ENCODE measurements at regions not wholly inside any gene's neighbourhood (a gene's known extent, or its start where the extent isn't known, plus 50 kb on each side); places are given as distances from the start of the nearest gene placed in this dataset.
A peak's percentile ranks its signal among the peaks of the same experiment; 100 is the strongest.

DNA sequence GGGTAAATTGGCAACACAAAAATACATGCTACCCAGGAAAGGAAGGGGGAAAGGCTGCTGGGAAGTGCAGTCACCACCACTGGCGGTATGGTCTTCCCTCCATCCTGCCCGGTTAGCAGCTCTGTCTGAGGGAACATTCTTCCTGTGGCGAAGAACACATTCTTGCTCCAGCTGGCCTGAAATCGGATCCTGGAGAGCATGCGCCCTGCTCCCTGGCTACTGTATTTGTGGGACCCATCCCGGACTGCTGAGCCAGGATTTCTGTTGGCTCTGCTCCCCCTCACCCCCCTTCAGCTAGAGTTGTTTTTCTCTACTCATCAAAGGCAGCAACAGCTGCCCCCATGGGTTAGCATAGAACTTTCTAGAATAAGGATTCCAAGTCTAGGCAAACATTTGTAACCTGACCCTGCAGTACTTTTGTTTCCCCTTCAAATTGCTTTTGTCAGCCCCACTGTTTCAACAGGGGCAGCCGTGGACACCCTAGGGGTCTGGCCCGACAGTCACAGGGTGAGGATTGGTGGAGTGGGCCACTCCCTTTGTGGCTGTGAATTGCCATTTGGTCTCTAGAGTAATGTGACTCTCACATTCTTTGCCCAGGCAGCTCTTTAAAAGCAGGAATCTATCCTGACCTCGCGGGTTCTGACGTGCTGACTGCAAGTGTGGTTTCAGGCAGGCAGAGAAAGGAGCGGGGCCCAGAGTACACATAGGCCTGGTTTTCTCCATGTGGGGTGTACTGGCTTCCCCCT lies 157.7 kb downstream of the TOMM20 start:
- H3K79me2 ChIP-seq (ENCODE audit: control insufficient read depth, insufficient read depth, low read length): no peaks in the 10 kb centered on the region
- no peak for ATAC-seq (ENCODE audit: low read depth)
- ChIA-PET CTCF (no interaction called here), POLR2A (interaction anchor here (1.5 kb wide), 1 partner anchor 10 kb away, joined by 4 read pairs; no protein-coding TSS in a partner anchor)
- H3K27me3 ChIP-seq (replicated peaks in 1 of 4; ENCODE audit: control extremely low read depth in 1 of 4, control insufficient read depth in 3 of 4, insufficient read depth in 4 of 4, low read length in 3 of 4): peaks cover 0 to 6% (median 2%) of the 10 kb centered on the region in 4 experiments
- no peak overlapping the region for H3K4me2 ChIP-seq (replicated peaks; ENCODE audit: low read depth, low read length, poor library complexity, severe bottlenecking)
- Mint-ChIP-seq H3K4me3 (no peak overlapping the region), H3K27ac (no peak overlapping the region), H3K9me3 (ENCODE audit: insufficient read depth) (no peaks in the 10 kb centered on the region), H3K27me3 (no peaks in the 10 kb centered on the region), H3K4me1 (peaks cover 19% of the 10 kb centered on the region)
- H3K27ac ChIP-seq (ENCODE audit: low read length in 2 of 2): no peak overlapping the region
- no peaks in the 10 kb centered on the region for H4K20me1 ChIP-seq (ENCODE audit: control insufficient read depth, insufficient read depth, low read length, poor library complexity, severe bottlenecking)
- TF ChIP-seq EZH2 (IDR thresholded peaks at IDR 0.05; ENCODE audit: borderline replicate concordance, insufficient read depth, low read depth, low read length, poor library complexity, severe bottlenecking): no peak
- TF ChIP-seq, protein P1, sequence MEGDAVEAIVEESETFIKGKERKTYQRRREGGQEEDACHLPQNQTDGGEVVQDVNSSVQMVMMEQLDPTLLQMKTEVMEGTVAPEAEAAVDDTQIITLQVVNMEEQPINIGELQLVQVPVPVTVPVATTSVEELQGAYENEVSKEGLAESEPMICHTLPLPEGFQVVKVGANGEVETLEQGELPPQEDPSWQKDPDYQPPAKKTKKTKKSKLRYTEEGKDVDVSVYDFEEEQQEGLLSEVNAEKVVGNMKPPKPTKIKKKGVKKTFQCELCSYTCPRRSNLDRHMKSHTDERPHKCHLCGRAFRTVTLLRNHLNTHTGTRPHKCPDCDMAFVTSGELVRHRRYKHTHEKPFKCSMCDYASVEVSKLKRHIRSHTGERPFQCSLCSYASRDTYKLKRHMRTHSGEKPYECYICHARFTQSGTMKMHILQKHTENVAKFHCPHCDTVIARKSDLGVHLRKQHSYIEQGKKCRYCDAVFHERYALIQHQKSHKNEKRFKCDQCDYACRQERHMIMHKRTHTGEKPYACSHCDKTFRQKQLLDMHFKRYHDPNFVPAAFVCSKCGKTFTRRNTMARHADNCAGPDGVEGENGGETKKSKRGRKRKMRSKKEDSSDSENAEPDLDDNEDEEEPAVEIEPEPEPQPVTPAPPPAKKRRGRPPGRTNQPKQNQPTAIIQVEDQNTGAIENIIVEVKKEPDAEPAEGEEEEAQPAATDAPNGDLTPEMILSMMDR (IDR thresholded peaks at IDR 0.05): no peak
- no peaks in the 10 kb centered on the region for H3K36me3 ChIP-seq (replicated peaks in 1 of 2; ENCODE audit: control extremely low read depth in 1 of 2, control insufficient read depth in 1 of 2, extremely low read depth in 1 of 2, insufficient read depth in 2 of 2, low read length in 1 of 2)
- no peaks in the 10 kb centered on the region for H3K9me3 ChIP-seq (ENCODE audit: control extremely low read depth in 1 of 3, control insufficient read depth in 2 of 3, insufficient read depth in 1 of 3, low read length in 2 of 3)
- 82% methylated on average over 10 of the region's 12 CpGs for WGBS (ENCODE audit: insufficient coverage)
- H3K9ac ChIP-seq (ENCODE audit: low read length): no peak overlapping the region
- DNase-seq: no peak
- no peak overlapping the region for H2AFZ ChIP-seq (ENCODE audit: insufficient read depth, low read depth, low read length, poor library complexity, severe bottlenecking)
- peaks cover 10 to 14% of the 10 kb centered on the region in 2 donors for H3K4me1 ChIP-seq (ENCODE audit: control insufficient read depth in 2 of 2, insufficient read depth in 2 of 2, low read length in 2 of 2)
- intact Hi-C loops (cut with micrococcal nuclease): loop anchor here (10.0 kb wide), 1 partner anchor 476 kb away; no protein-coding TSS in a partner anchor
- H3K4me3 ChIP-seq (ENCODE audit: control extremely low read depth in 1 of 5, extremely low read depth in 1 of 5, insufficient read depth in 1 of 5, low read depth in 2 of 5, low read length in 4 of 5): no peak overlapping the region

DNA sequence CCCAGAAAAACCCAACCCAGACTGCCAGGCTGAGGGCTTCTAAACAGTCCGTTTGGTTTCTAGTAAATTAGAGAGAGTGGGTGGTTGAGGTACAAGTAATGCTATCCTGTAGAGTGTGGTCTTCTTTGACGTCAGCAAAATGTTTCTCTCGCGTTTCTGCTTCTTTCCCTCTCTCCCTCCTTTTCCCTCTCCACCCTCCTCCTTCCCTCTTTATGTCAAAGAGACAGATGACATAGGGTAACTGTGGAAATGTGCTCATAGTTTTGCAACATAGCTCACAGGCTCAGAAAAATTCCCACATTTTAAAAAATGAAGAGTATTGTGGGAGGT lies 158.3 kb downstream of the TOMM20 start:
- Histone ChIP-seq H3K4me2 (replicated peaks; ENCODE audit: low read depth, low read length, poor library complexity, severe bottlenecking) (peak overlapping the region; percentile 69), H2AFZ (ENCODE audit: insufficient read depth, low read depth, low read length, poor library complexity, severe bottlenecking) (peak overlapping the region; percentile 54), H3K27ac (ENCODE audit: low read length in 2 of 2) (no peak overlapping the region), H3K27me3 (replicated peaks in 1 of 4; ENCODE audit: control extremely low read depth in 1 of 4, control insufficient read depth in 3 of 4, insufficient read depth in 4 of 4, low read length in 3 of 4) (peaks cover 0 to 6% (median 2%) of the 10 kb centered on the region in 4 experiments), H3K36me3 (replicated peaks in 1 of 2; ENCODE audit: control extremely low read depth in 1 of 2, control insufficient read depth in 1 of 2, extremely low read depth in 1 of 2, insufficient read depth in 2 of 2, low read length in 1 of 2) (no peaks in the 10 kb centered on the region), H3K79me2 (ENCODE audit: control insufficient read depth, insufficient read depth, low read length) (no peaks in the 10 kb centered on the region), H3K9me3 (ENCODE audit: control extremely low read depth in 1 of 3, control insufficient read depth in 2 of 3, insufficient read depth in 1 of 3, low read length in 2 of 3) (no peaks in the 10 kb centered on the region), H3K4me3 (ENCODE audit: control extremely low read depth in 1 of 5, extremely low read depth in 1 of 5, insufficient read depth in 1 of 5, low read depth in 2 of 5, low read length in 4 of 5) (no peak overlapping the region), H4K20me1 (ENCODE audit: control insufficient read depth, insufficient read depth, low read length, poor library complexity, severe bottlenecking) (no peaks in the 10 kb centered on the region), H3K4me1 (ENCODE audit: control insufficient read depth in 2 of 2, insufficient read depth in 2 of 2, low read length in 2 of 2) (peaks cover 10 to 15% of the 10 kb centered on the region in 2 donors), H3K9ac (ENCODE audit: low read length) (no peak overlapping the region)
- DNase-seq: no peak
- ChIA-PET POLR2A (interaction anchor here (0.6 to 0.7 kb wide), 2 partner anchors 22 to 83 kb away, joined by 3 read pairs; no protein-coding TSS in a partner anchor), CTCF (no interaction called here)
- WGBS (ENCODE audit: insufficient coverage): no CpG with 5 or more reads among the region's 4 CpGs
- ATAC-seq (ENCODE audit: low read depth): no peak
- Mint-ChIP-seq H3K27me3 (no peaks in the 10 kb centered on the region), H3K9me3 (ENCODE audit: insufficient read depth) (no peaks in the 10 kb centered on the region), H3K4me1 (peaks cover 17% of the 10 kb centered on the region), H3K4me3 (peak overlapping the region; percentile 50), H3K27ac (no peak overlapping the region)
- intact Hi-C loops (cut with micrococcal nuclease): loop anchor here (10.0 kb wide), 1 partner anchor 476 kb away; no protein-coding TSS in a partner anchor
- TF ChIP-seq, protein P1 (IDR thresholded peaks at IDR 0.05): no peak
- TF ChIP-seq EZH2 (IDR thresholded peaks at IDR 0.05; ENCODE audit: borderline replicate concordance, insufficient read depth, low read depth, low read length, poor library complexity, severe bottlenecking): no peak
